Mesodermal cell (in vitro differentiated cells): ENCODE measurements at regions not wholly inside any gene's neighbourhood (a gene's known extent, or its start where the extent isn't known, plus 50 kb on each side); places are given as distances from the start of the nearest gene placed in this dataset.
"Not testable (repeated sequence)": the region's sequence is repeated elsewhere in the genome, so short reads cannot be mapped to it uniquely, and the experiment has no call there.

ENCODE experiments used
- H3K27ac ChIP-seq: 2 replicates; pipeline ENCODE4 v1.7.0; 2013; ENCODE audit warnings: mild to moderate bottlenecking, low read depth, low read length, moderate library complexity; ENCODE audit not compliant: severe bottlenecking
- H3K36me3 ChIP-seq: 2 replicates; pipeline ENCODE4 v1.7.1; 2013; ENCODE audit warnings: mild to moderate bottlenecking, low read length, moderate library complexity; ENCODE audit not compliant: control insufficient read depth, insufficient read depth
- H3K4me1 ChIP-seq: one replicate; pipeline ENCODE4 v1.7.1; 2013; ENCODE audit warnings: mild to moderate bottlenecking, low read length; ENCODE audit not compliant: insufficient read depth, control insufficient read depth, poor library complexity, severe bottlenecking
- H3K4me3 ChIP-seq: 2 replicates; pipeline ENCODE4 v1.7.0; 2013; ENCODE audit warnings: low read length, control low read depth, mild to moderate bottlenecking; ENCODE audit not compliant: insufficient read depth, poor library complexity, severe bottlenecking; ENCODE audit errors: extremely low read depth
- H3K9me3 ChIP-seq: 2 replicates; pipeline ENCODE4 v1.7.1; 2013; ENCODE audit warnings: mild to moderate bottlenecking, low read length, moderate library complexity; ENCODE audit not compliant: control insufficient read depth
- WGBS, 2 experiments: methylation state at CpG; one replicate each; pipeline ENCODE4 v1.1.5; 2013; ENCODE audit warnings: missing lambda C conversion rate in 2 of 2; ENCODE audit not compliant: insufficient coverage in 2 of 2; 5-methylcytosine and 5-hydroxymethylcytosine counted together

DNA sequence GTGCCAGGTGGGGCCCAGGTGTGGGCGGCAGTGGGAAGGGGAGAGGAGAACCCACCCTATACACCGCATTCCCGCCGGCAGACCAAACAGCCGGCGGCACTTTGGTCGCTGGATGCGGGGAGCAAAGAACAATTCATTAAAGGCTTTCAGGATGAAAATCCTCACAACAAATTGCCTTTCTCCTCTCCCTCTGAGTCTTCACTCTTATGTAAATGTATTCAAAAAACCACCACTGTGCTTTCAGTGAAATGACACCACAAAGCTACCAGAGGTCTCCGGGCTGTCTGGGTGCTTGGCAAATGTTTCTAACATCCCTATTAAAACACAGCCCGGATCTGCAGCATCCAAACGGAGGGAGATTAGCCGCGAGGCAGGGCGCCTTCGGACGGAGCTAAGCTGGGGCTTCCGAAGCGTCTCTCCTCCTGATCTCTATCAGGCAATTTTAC is 171.8 kb upstream of the TBL1X start:
- H3K27ac ChIP-seq: no peak overlapping the region
- no peaks in the 10 kb centered on the region for H3K4me1 ChIP-seq
- 0% methylated on average over 4 of the region's 18 CpGs; no CpG with 5 or more reads in 1 of the 2 experiments for WGBS, 2 experiments
- no peaks in the 10 kb centered on the region for H3K36me3 ChIP-seq
- H3K9me3 ChIP-seq: no peaks in the 10 kb centered on the region
- H3K4me3 ChIP-seq: no peak overlapping the region

- H3K36me3 ChIP-seq: no peaks in the 10 kb centered on the region
- H3K4me1 ChIP-seq: no peaks in the 10 kb centered on the region
- no peak overlapping the region for H3K27ac ChIP-seq
- WGBS, 2 experiments: no CpG with 5 or more reads among the region's 6 CpGs
- H3K4me3 ChIP-seq: no peak overlapping the region
- no peaks in the 10 kb centered on the region for H3K9me3 ChIP-seq
These were observed 171.0 kb upstream of the TBL1X start for GRCh38 chrX:9293903-9294302.

- H3K4me3 ChIP-seq: no peak overlapping the region
- no peak overlapping the region for H3K27ac ChIP-seq
- WGBS, 2 experiments: 96 to 100% methylated on average over 2 to 4 of the region's 5 CpGs
- H3K36me3 ChIP-seq: no peaks in the 10 kb centered on the region
- no peaks in the 10 kb centered on the region for H3K4me1 ChIP-seq
- no peaks in the 10 kb centered on the region for H3K9me3 ChIP-seq
These were observed 169.3 kb upstream of the TBL1X start for GRCh38 chrX:9295551-9295950.

DNA sequence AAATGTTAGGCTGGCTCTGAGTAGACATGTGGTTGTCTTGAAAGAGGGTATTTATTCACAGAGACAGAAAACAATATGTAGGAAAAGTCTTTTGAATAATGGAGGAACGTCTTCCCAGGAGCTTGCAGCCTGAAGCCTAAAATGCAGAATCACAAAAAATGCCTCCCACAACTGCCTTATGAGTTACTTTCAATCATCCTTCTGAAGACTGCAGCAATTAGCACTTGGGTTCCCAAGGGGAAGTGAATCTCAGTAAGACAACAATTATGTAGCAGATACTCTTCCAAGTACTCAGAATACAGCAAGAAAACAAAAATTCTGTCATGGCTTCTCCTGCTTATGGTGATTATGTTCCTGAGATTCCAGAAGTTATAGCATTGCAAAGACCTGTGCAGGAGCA is 166.6 kb upstream of the TBL1X start:
- no peak overlapping the region for H3K27ac ChIP-seq
- no peaks in the 10 kb centered on the region for H3K4me1 ChIP-seq
- H3K9me3 ChIP-seq: no peaks in the 10 kb centered on the region
- H3K36me3 ChIP-seq: no peaks in the 10 kb centered on the region
- H3K4me3 ChIP-seq: no peak overlapping the region
- WGBS, 2 experiments: no CpG with 5 or more reads among the region's 1 CpG

GRCh38 chrX:9299681-9300080 is 165.2 kb upstream of the TBL1X start:
- not testable (repeated sequence) for H3K27ac ChIP-seq, H3K36me3 ChIP-seq, H3K9me3 ChIP-seq, H3K4me1 ChIP-seq, H3K4me3 ChIP-seq
- WGBS, 2 experiments: 100% methylated on average over 2 of the region's 3 CpGs; no CpG with 5 or more reads in 1 of the 2 experiments

GRCh38 chrX:9301836-9302235 is 163.0 kb upstream of the TBL1X start:
- no peak overlapping the region for H3K27ac ChIP-seq
- H3K4me1 ChIP-seq: no peaks in the 10 kb centered on the region
- WGBS, 2 experiments: no CpG with 5 or more reads among the region's 2 CpGs
- H3K4me3 ChIP-seq: no peak overlapping the region
- H3K9me3 ChIP-seq: no peaks in the 10 kb centered on the region
- no peaks in the 10 kb centered on the region for H3K36me3 ChIP-seq

GRCh38 chrX:9302381-9302780 is 162.5 kb upstream of the TBL1X start:
- 100% methylated on average over 1 of the region's 4 CpGs; no CpG with 5 or more reads in 1 of the 2 experiments for WGBS, 2 experiments
- no peaks in the 10 kb centered on the region for H3K36me3 ChIP-seq
- H3K9me3 ChIP-seq: no peaks in the 10 kb centered on the region

DNA sequence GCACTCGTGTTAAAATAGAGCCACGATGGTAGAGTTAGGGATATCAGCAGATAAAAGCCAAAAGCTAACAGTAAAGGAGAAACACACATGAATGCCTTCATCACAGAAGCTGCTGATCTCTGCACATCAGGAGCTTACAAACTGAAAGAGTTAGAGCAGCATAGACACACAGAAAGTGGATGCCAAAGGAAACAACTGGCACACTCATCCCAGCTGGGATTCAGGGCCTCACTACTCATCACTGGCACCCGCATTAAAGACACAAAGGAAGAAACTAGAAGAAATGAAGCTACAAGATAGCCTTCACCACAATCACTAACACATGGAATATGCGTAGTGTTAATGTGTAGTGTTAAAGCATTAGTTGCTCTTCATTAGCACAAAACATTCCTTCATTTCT is 156.4 kb upstream of the TBL1X start:
- Histone ChIP-seq H3K27ac (no peak overlapping the region), H3K9me3 (no peaks in the 10 kb centered on the region), H3K36me3 (no peaks in the 10 kb centered on the region), H3K4me1 (peaks cover 4% of the 10 kb centered on the region), H3K4me3 (no peak overlapping the region)
- 92% methylated on average over 2 of the region's 4 CpGs; no CpG with 5 or more reads in 1 of the 2 experiments for WGBS, 2 experiments

More at GRCh38 chrX:9302381-9302780, 162.5 kb upstream of the TBL1X start:
- Histone ChIP-seq H3K27ac (no peak overlapping the region), H3K4me3 (no peak overlapping the region), H3K4me1 (no peaks in the 10 kb centered on the region)

DNA sequence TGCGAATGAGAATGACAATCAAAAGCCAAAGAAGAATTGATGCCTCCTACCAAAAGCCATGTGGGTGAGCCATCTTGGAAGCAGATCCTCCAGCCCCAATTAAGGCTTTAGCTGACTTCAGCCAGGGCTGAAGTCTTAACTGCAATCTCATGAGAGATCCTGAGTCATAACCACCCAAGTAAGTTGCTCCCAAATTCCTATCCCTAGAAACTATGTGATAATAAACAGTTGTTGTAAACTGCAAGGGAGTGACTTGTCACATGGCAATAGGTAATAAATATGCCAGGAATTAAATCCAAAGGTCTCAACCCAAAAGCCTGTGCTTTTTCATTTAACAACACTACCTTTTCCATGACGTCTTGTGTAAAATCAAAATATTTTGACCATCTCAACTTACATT is 154.2 kb upstream of the TBL1X start:
- H3K4me1 ChIP-seq: peaks cover 4% of the 10 kb centered on the region
- 100% methylated on average over 1 of the region's 2 CpGs for WGBS, 2 experiments
- H3K27ac ChIP-seq: no peak overlapping the region

GRCh38 chrX:9311421-9312160 is 153.3 kb upstream of the TBL1X start:
- Histone ChIP-seq H3K4me3 (no peak overlapping the region), H3K27ac (no peak overlapping the region), H3K4me1 (peaks cover 4% of the 10 kb centered on the region), H3K9me3 (no peaks in the 10 kb centered on the region), H3K36me3 (no peaks in the 10 kb centered on the region)
- 96 to 100% methylated on average over 2 to 4 of the region's 8 CpGs for WGBS, 2 experiments

More for the DNA sequence above, 154.2 kb upstream of the TBL1X start:
- Histone ChIP-seq H3K4me3 (no peak overlapping the region), H3K9me3 (no peaks in the 10 kb centered on the region), H3K36me3 (no peaks in the 10 kb centered on the region)
